GM12891 (cell line): ENCODE measurements at regions not wholly inside any gene's neighbourhood (a gene's known extent, or its start where the extent isn't known, plus 50 kb on each side); places are given as distances from the start of the nearest gene placed in this dataset.

Experiments
- POLR2A ChIP-seq: IDR thresholded peaks from 2 replicates; pipeline ENCODE4 v1.6.1; 2011; ENCODE audit warnings: low read depth, low read length, control low read depth
- POLR2AphosphoS5 ChIP-seq: IDR thresholded peaks from 2 replicates; pipeline ENCODE4 v1.6.1; 2011; ENCODE audit warnings: low read depth, low read length, control low read depth
- TAF1 ChIP-seq: IDR thresholded peaks from 2 replicates; pipeline ENCODE4 v1.6.1; 2011; ENCODE audit warnings: low read depth, low read length, control low read depth

- TF ChIP-seq POLR2A (no peak), TAF1 (no peak), POLR2AphosphoS5 (no peak)
Observed at GRCh38 chr4:176383273-176384077, 63.7 kb downstream of the SPCS3 start.
